DMS 273 (cell line): ENCODE measurements at regions not wholly inside any gene's neighbourhood (a gene's known extent, or its start where the extent isn't known, plus 50 kb on each side); places are given as distances from the start of the nearest gene placed in this dataset.

Source experiments
- DNase-seq: peaks from one replicate; lab custom pipeline; 2025; ENCODE audit not compliant: unreplicated experiment; lab: John Stamatoyannopoulos, UW

- no peak for DNase-seq
Observed at GRCh38 chr5:61651195-61651594, 319.1 kb downstream of the ZSWIM6 start.

DNA sequence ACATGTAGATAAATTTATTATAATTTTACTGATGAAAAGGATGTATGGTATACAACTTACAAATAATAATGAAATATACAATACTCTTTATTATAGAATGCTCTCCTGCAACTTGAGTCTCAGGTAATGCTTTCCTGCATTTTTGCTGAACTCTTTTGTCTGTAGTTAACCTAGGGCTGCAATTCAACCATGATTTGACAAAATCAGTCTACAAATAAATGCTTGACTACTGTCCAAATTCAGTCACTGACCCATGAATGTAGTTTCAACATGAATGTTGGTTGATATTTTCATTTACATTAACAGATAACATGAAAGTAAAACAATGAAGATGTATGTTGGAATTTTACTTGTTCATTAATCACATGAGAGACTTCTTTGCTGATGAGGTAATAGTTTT is 320.9 kb downstream of the ZSWIM6 start:
- no peak for DNase-seq

GRCh38 chr5:61653807-61654580 is 321.9 kb downstream of the ZSWIM6 start:
- DNase-seq, result peak; percentile 81

GRCh38 chr5:61654876-61655275 is 322.8 kb downstream of the ZSWIM6 start:
- DNase-seq, result no peak

- DNase-seq, result no peak
Observed at GRCh38 chr5:61657010-61657409, 325.0 kb downstream of the ZSWIM6 start.

GRCh38 chr5:61657686-61658085 is 325.6 kb downstream of the ZSWIM6 start:
- no peak for DNase-seq

GRCh38 chr5:61658592-61659008 is 326.5 kb downstream of the ZSWIM6 start:
- peak; percentile 95 for DNase-seq

DNA sequence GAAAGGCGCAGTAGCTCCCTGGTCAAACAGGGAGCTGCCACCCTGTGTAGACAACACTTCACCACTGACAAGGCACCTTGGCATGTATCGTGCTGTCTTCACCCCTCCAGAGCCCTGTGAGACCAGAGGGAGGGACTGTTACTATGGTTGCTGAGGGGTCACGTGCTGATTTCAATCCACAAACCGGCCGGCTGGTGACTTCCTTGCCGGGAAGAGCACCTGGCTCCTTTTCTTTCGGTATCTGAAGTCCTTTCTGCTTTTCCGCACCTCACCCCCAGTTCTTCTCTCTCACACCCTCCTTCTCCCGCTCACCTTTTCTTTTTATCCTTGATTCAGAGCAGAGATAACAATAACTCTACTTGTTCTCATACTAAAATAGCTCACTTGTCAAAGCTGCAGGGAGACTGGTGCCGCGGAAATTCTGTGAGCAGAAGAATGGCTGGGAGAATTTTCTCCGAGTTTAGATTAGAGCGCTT is 327.2 kb downstream of the ZSWIM6 start:
- peak; percentile 8 for DNase-seq

GRCh38 chr5:61662670-61663069 is 330.6 kb downstream of the ZSWIM6 start:
- no peak for DNase-seq

DNA sequence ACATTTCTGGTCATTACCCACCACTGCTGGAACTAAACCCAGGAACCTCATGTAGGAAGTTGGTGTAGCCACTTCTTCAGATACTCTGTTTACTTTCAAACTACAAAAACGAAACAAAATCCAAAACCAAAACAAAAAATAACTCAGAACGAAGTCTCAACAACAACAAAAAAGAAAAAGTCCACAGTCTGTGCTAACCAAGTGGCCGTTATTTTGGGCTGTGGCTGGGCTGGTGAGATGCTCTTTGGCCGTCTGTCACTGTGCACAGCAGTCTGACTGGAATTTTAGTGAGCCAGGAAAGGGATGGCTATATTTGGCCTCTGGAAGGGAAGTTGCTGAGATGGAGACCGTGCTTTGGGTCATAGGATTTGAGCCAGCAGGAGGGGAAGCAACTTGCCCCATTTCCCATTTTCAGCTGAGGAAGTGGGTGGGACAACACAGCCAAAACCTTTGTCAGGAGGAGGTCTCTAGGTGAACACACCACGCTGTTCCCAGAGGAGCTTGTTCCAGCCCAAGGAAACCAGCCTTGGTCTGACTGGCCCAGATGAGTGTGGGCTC is 334.1 kb downstream of the ZSWIM6 start:
- DNase-seq, result no peak

- DNase-seq, result no peak
Observed at GRCh38 chr5:61667525-61668218, 335.6 kb downstream of the ZSWIM6 start.

GRCh38 chr5:61669531-61669930 is 337.5 kb downstream of the ZSWIM6 start:
- DNase-seq, result no peak

GRCh38 chr5:61670941-61671340 is 338.9 kb downstream of the ZSWIM6 start:
- no peak for DNase-seq

DNA sequence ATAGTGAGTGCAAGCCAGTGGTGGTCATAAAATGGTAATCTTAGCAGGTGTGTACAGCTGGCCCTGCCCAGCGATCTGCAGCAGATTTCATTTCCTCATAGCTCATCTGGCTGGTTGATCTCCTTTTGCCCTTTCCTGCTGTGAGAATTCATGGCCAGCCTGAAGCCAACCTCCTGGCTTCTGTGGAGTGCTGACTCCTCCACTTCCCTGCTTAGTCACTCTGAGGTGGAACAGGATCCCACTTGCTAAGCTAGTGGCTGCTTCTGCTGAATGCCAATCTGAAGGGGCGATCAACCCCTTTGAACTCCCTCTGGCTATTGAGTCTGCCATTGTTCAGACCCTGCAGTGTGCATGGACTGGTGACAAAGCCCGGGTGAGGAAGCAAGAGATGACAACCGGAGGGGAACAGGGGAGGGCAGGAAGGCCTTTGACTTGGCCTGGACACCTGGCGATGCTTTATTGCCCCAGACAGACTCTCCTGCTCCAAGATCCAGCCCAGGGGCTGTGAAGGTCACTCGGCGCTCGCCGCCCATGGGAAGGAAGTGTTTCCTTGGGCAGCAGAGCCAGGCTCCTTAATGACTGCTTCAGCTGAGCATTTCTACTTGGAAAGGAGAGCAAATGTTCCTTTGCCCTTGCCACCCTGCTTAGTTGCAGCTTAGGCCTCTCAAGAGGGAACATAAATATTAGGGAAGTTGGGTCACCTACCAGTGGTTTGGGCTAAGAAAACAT is 341.1 kb downstream of the ZSWIM6 start:
- no peak for DNase-seq

DNA sequence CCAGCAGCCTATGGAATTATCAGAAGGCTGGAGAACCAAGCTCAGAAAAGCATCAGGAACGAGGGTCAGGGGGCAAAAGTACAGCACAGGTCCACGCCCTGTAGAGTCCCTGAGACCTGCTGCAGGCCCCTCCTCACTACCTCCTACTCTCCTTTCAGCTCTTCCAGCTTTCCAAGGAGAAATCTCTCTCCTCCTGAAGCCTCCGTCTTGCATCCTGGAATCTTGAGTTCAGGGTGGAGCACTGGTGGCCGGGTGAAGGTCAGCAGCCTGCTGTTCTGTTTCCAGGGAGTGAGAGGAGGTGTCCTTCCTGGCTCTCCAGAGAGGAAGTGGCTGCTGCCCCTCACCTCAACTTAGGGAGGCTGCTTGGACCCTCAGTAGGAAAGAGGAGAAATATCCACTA is 342.3 kb downstream of the ZSWIM6 start:
- no peak for DNase-seq

GRCh38 chr5:61675015-61675692 is 343.1 kb downstream of the ZSWIM6 start:
- peak; percentile 11 for DNase-seq

DNA sequence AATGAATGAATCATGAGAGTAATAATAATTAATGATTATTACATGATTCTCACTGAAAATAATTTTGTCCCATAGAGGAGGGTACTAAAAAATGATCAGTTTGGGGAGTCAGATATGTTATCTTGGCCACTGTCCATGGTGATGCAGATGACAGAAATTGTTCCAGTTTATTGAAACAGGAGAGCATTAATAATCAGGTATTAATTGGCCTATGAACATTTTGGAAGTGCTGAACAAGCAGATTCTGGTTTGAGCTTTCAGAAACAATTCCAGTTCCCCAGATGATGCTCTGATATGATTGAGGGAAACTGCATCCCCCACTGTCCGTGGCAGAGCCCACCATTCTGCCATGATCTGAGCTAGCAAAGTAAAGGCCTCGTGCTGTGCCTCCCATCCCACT is 345.2 kb downstream of the ZSWIM6 start:
- no peak for DNase-seq

DNA sequence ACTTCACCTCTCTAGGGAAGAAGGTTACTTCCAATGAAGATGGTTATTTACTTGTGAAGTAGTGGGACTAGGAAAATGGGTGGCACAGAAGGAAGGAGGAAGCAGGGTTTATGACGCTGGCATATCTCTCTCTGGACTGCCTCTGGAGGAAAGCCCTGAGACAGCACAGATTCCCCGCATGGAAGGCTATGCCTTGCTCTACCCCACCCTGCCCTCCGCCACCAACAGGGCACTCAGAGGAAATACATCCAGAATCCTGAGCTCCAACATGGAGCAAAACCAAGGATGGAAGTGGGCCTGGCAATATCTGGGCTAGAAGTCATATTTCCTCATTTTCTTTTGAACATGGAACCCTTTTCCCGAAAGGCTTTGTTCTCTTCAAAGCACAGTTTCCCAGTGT is 346.9 kb downstream of the ZSWIM6 start:
- DNase-seq, result peak; percentile 28

DNA sequence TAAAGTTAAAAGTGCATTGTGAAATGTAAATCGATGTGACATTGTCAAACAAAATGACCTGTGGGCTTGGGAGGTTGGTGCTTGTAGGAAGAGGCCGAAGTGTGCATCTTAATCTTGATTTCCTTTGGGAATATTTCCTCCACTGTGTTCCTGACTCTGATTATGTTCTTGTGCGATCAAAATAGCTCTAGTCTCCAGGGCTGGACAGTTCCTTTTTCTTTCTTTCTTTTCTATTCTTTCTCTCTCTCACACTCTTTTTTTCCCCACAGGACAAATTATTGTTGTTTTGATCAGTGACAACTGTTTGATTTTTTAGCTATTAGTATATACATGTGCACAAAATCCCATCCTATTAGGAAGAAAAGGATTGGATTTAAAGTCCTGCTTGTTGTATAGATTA is 347.5 kb downstream of the ZSWIM6 start:
- DNase-seq, result no peak

- no peak for DNase-seq
Observed at GRCh38 chr5:61680247-61680646, 348.2 kb downstream of the ZSWIM6 start.

- DNase-seq, result no peak
Observed at GRCh38 chr5:61683148-61683547, 351.1 kb downstream of the ZSWIM6 start.
